ENCODE measurements at regions not wholly inside any gene's neighbourhood (a gene's known extent, or its start where the extent isn't known, plus 50 kb on each side); places are given as distances from the start of the nearest gene placed in this dataset.

DNA sequence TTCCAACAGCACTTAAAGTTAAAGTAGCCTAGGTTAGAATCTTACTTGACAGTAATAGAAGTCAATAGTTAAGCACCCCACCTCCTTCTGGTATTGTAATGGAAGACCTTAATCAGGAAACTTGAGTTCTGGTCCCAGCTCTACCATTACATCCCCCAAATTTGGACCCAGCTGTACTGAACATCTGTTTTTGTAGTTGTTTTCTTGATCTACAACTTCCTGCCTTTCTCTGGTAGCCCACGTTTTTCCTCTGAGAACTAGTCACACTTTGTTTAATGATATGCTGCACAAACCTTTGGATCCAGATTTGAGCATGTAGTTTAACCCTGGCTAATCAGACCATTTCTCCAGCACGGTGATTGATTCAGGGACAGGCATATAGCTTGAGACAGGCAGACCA, 505.0 kb downstream of the HS3ST4 start:
- no peaks in the 10 kb centered on the region for H3F3A ChIP-seq (ENCODE audit: control insufficient read depth, insufficient read depth)
- TF ChIP-seq EZH2phosphoT487 (IDR thresholded peaks at IDR 0.05; ENCODE audit: borderline replicate concordance, low read length), result no peak
- TF ChIP-seq, protein P1, sequence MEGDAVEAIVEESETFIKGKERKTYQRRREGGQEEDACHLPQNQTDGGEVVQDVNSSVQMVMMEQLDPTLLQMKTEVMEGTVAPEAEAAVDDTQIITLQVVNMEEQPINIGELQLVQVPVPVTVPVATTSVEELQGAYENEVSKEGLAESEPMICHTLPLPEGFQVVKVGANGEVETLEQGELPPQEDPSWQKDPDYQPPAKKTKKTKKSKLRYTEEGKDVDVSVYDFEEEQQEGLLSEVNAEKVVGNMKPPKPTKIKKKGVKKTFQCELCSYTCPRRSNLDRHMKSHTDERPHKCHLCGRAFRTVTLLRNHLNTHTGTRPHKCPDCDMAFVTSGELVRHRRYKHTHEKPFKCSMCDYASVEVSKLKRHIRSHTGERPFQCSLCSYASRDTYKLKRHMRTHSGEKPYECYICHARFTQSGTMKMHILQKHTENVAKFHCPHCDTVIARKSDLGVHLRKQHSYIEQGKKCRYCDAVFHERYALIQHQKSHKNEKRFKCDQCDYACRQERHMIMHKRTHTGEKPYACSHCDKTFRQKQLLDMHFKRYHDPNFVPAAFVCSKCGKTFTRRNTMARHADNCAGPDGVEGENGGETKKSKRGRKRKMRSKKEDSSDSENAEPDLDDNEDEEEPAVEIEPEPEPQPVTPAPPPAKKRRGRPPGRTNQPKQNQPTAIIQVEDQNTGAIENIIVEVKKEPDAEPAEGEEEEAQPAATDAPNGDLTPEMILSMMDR (IDR thresholded peaks at IDR 0.05; ENCODE audit: low read depth, low read length, poor library complexity, severe bottlenecking), result no peak
- no peaks in the 10 kb centered on the region for H3K9me2 ChIP-seq (replicated peaks; ENCODE audit: control insufficient read depth, low read length)
- H3K4me1 ChIP-seq (ENCODE audit: control insufficient read depth, low read length), result no peaks in the 10 kb centered on the region
- no peak overlapping the region for H3K27ac ChIP-seq (ENCODE audit: low read depth, low read length)
- no peak overlapping the region for H3K4me3 ChIP-seq (ENCODE audit: low read length)
- H3K27me3 ChIP-seq (ENCODE audit: control insufficient read depth, low read length), result no peaks in the 10 kb centered on the region
- H3K79me2 ChIP-seq (ENCODE audit: control insufficient read depth, low read length), result no peaks in the 10 kb centered on the region
- H3K4me2 ChIP-seq (ENCODE audit: low read length), result no peak overlapping the region
- no peaks in the 10 kb centered on the region for H3K9me3 ChIP-seq (ENCODE audit: control insufficient read depth, insufficient read depth, low read length)
- no peaks in the 10 kb centered on the region for H4K20me1 ChIP-seq (ENCODE audit: control insufficient read depth, insufficient read depth, low read depth, low read length)
- H3K36me3 ChIP-seq (ENCODE audit: control insufficient read depth, low read length), result no peaks in the 10 kb centered on the region

DNA sequence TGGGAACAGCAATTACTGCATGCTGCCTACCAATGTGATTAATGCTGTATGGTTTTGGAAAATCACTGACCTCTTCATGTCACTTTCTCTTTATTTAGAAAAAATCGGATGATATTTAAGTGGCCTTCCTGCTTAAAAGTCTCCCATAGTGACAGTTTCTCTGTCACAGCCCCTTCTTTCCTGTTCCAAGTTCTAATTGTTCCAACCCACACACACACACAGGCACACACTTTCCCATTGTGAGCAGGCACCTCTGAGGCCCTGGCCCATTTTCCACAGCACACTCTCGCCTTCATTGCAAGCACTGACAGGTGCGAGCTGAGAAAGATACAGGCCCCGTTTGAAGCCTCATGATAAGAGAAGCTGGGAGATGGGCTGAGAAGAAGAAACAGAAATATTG, 505.9 kb downstream of the HS3ST4 start:
- Histone ChIP-seq H3K4me2 (ENCODE audit: low read length) (no peak overlapping the region), H3K27me3 (ENCODE audit: control insufficient read depth, low read length) (no peaks in the 10 kb centered on the region), H4K20me1 (ENCODE audit: control insufficient read depth, insufficient read depth, low read depth, low read length) (no peaks in the 10 kb centered on the region), H3K36me3 (ENCODE audit: control insufficient read depth, low read length) (no peaks in the 10 kb centered on the region), H3K4me1 (ENCODE audit: control insufficient read depth, low read length) (no peaks in the 10 kb centered on the region), H3K9me3 (ENCODE audit: control insufficient read depth, insufficient read depth, low read length) (no peaks in the 10 kb centered on the region), H3F3A (ENCODE audit: control insufficient read depth, insufficient read depth) (no peaks in the 10 kb centered on the region), H3K27ac (ENCODE audit: low read depth, low read length) (no peak overlapping the region), H3K9me2 (replicated peaks; ENCODE audit: control insufficient read depth, low read length) (no peaks in the 10 kb centered on the region), H3K4me3 (ENCODE audit: low read length) (no peak overlapping the region), H3K79me2 (ENCODE audit: control insufficient read depth, low read length) (no peaks in the 10 kb centered on the region)
- TF ChIP-seq, protein P1 (IDR thresholded peaks at IDR 0.05; ENCODE audit: low read depth, low read length, poor library complexity, severe bottlenecking), result no peak
- no peak for TF ChIP-seq EZH2phosphoT487 (IDR thresholded peaks at IDR 0.05; ENCODE audit: borderline replicate concordance, low read length)

DNA sequence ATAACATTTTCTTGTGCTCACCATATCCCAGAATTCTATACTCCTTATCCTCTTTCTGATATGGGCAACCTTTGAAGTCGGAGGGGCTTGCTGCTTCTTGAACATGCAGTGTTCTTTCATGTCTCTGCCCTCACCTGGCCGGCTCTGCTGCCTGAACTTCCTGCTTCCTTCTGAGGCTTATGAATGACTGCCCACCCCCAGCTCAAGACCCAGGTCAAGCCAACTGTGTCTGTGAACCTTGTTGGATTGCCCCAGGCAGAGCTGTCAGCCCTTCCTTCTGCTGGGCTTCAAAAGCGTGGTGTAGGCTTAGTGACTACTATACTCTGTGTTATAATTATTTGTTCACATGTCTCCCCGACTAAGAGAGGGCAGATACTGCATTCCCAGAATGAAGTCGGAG, 506.5 kb downstream of the HS3ST4 start:
- Histone ChIP-seq H3K9me2 (replicated peaks; ENCODE audit: control insufficient read depth, low read length) (no peaks in the 10 kb centered on the region), H4K20me1 (ENCODE audit: control insufficient read depth, insufficient read depth, low read depth, low read length) (no peaks in the 10 kb centered on the region), H3K4me2 (ENCODE audit: low read length) (no peak overlapping the region), H3K79me2 (ENCODE audit: control insufficient read depth, low read length) (no peaks in the 10 kb centered on the region), H3K4me1 (ENCODE audit: control insufficient read depth, low read length) (no peaks in the 10 kb centered on the region), H3K27me3 (ENCODE audit: control insufficient read depth, low read length) (no peaks in the 10 kb centered on the region), H3K9me3 (ENCODE audit: control insufficient read depth, insufficient read depth, low read length) (no peaks in the 10 kb centered on the region), H3K36me3 (ENCODE audit: control insufficient read depth, low read length) (no peaks in the 10 kb centered on the region), H3K4me3 (ENCODE audit: low read length) (no peak overlapping the region), H3F3A (ENCODE audit: control insufficient read depth, insufficient read depth) (no peaks in the 10 kb centered on the region), H3K27ac (ENCODE audit: low read depth, low read length) (no peak overlapping the region)
- TF ChIP-seq, protein P1 (IDR thresholded peaks at IDR 0.05; ENCODE audit: low read depth, low read length, poor library complexity, severe bottlenecking), result no peak
- no peak for TF ChIP-seq EZH2phosphoT487 (IDR thresholded peaks at IDR 0.05; ENCODE audit: borderline replicate concordance, low read length)

DNA sequence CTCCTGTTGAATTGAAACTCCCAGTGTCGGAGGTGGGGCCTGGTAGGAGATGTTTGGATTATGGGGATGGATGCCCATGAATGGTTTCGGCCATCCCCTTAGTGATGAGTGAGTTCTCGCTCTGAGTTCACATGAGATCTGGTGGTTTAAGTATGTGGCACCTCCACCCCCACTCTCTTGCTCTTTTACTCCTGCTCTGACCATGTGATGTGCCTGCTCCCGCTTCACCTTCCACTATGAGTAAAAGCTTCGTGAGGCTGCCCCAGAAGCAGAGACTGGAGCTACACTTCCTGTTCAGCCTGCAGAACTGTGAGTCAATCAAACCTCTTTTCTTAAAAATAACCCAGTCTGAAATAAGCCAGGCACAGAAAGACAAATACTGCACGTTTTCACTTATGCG, 512.4 kb downstream of the HS3ST4 start:
- Histone ChIP-seq H3K4me1 (ENCODE audit: control insufficient read depth, low read length) (no peaks in the 10 kb centered on the region), H3K27ac (ENCODE audit: low read depth, low read length) (no peak overlapping the region), H3K4me3 (ENCODE audit: low read length) (no peak overlapping the region), H3K27me3 (ENCODE audit: control insufficient read depth, low read length) (no peaks in the 10 kb centered on the region), H3K9me3 (ENCODE audit: control insufficient read depth, insufficient read depth, low read length) (no peaks in the 10 kb centered on the region), H3K4me2 (ENCODE audit: low read length) (no peak overlapping the region), H3F3A (ENCODE audit: control insufficient read depth, insufficient read depth) (no peaks in the 10 kb centered on the region), H3K9me2 (replicated peaks; ENCODE audit: control insufficient read depth, low read length) (no peaks in the 10 kb centered on the region), H3K79me2 (ENCODE audit: control insufficient read depth, low read length) (no peaks in the 10 kb centered on the region), H3K36me3 (ENCODE audit: control insufficient read depth, low read length) (no peaks in the 10 kb centered on the region), H4K20me1 (ENCODE audit: control insufficient read depth, insufficient read depth, low read depth, low read length) (no peaks in the 10 kb centered on the region)
- no peak for TF ChIP-seq EZH2phosphoT487 (IDR thresholded peaks at IDR 0.05; ENCODE audit: borderline replicate concordance, low read length)
- TF ChIP-seq, protein P1 (IDR thresholded peaks at IDR 0.05; ENCODE audit: low read depth, low read length, poor library complexity, severe bottlenecking), result no peak
